PC-3 (cell line): ENCODE measurements at regions not wholly inside any gene's neighbourhood (a gene's known extent, or its start where the extent isn't known, plus 50 kb on each side); places are given as distances from the start of the nearest gene placed in this dataset.
A peak's percentile ranks its signal among the peaks of the same experiment; 100 is the strongest.

Experiments used
- ATAC-seq: fragments of 200-7000 bp; cut with Tn5 transposase; 2 replicates; pipeline ENCODE4 v1.9.1; 2020; ENCODE audit warnings: mild to moderate bottlenecking, moderate library complexity
- BruUV-seq: library from RNA; stranded (reverse); fragments of 400-500 nt; replicated peaks from 2 replicates; lab custom pipeline; 2021; lab: Mats Ljungman, UMichigan
- CTCF ChIA-PET: fragments of 300-600 bp; sonication (Branson Sonifier 250); formaldehyde crosslinking; loops from one replicate; lab custom pipeline; 2022; ENCODE audit warnings: antibody characterized with exemption; lab: Charles Lee
- POLR2A ChIA-PET: fragments of 300-600 bp; sonication (Branson Sonifier 250); formaldehyde crosslinking; loops from one replicate; lab custom pipeline; 2022; ENCODE audit warnings: antibody characterized with exemption; ENCODE audit not compliant: unreplicated experiment; lab: Charles Lee
- DNase-seq: peaks from one replicate; pipeline ENCODE4 v3.0.0-alpha.2; 2015
- H2AFZ ChIP-seq: fragments of 300-600 bp; sonication (generic); 2 replicates; pipeline ENCODE4 v1.6.0; 2016; ENCODE audit warnings: antibody characterized with exemption, low read length
- H3F3A ChIP-seq: fragments of 300-600 bp; sonication (generic); one replicate; pipeline ENCODE4 v1.6.0; 2017; ENCODE audit warnings: antibody characterized with exemption, low read length, control low read depth, mild to moderate bottlenecking; ENCODE audit not compliant: unreplicated experiment
- H3K27ac ChIP-seq: fragments of 300-600 bp; sonication (generic); 2 replicates; pipeline ENCODE4 v1.5.1; 2016; ENCODE audit warnings: mild to moderate bottlenecking, low read length
- H3K27me3 ChIP-seq: fragments of 300-600 bp; sonication (generic); 2 replicates; pipeline ENCODE4 v1.6.1; 2016; ENCODE audit warnings: low read length, mixed read lengths
- H3K36me3 ChIP-seq: fragments of 300-600 bp; sonication (generic); 2 replicates; pipeline ENCODE4 v1.6.1; 2016; ENCODE audit warnings: low read depth, mixed run types, low read length, mixed read lengths
- H3K4me1 ChIP-seq: fragments of 300-600 bp; sonication (generic); 2 replicates; pipeline ENCODE4 v1.5.1; 2016; ENCODE audit warnings: low read length; ENCODE audit not compliant: insufficient read depth
- H3K4me2 ChIP-seq: fragments of 300-600 bp; sonication (generic); 2 replicates; pipeline ENCODE4 v1.6.0; 2016; ENCODE audit warnings: low read length
- H3K4me3 ChIP-seq: fragments of 300-600 bp; sonication (generic); 2 replicates; pipeline ENCODE4 v1.5.1; 2016; ENCODE audit warnings: mild to moderate bottlenecking, low read length, mixed read lengths
- H3K79me2 ChIP-seq: fragments of 300-600 bp; sonication (generic); 2 replicates; pipeline ENCODE4 v1.6.1; 2017; ENCODE audit warnings: low read length, mixed read lengths
- H3K9ac ChIP-seq: fragments of 300-600 bp; sonication (generic); 2 replicates; pipeline ENCODE4 v1.6.0; 2016; ENCODE audit warnings: mild to moderate bottlenecking, low read length
- H3K9me2 ChIP-seq: fragments of 300-600 bp; sonication (generic); replicated peaks from 2 replicates; pipeline ENCODE4 v1.6.1; 2016; ENCODE audit warnings: mixed run types, low read length, mixed read lengths
- H3K9me3 ChIP-seq: fragments of 300-600 bp; sonication (generic); 2 replicates; pipeline ENCODE4 v1.6.1; 2016; ENCODE audit warnings: low read length, mixed read lengths
- H4K20me1 ChIP-seq: fragments of 300-600 bp; sonication (generic); 2 replicates; pipeline ENCODE4 v1.6.1; 2016; ENCODE audit warnings: low read length, mixed read lengths
- EZH2 ChIP-seq: fragments of 300-600 bp; sonication (generic); IDR thresholded peaks from one replicate; pipeline ENCODE4 v1.6.1; 2017; ENCODE audit warnings: antibody characterized with exemption, mild to moderate bottlenecking, low read length; ENCODE audit not compliant: unreplicated experiment
- EZH2phosphoT487 ChIP-seq: fragments of 300-600 bp; sonication (generic); IDR thresholded peaks from 2 replicates; pipeline ENCODE4 v1.6.1; 2018; ENCODE audit warnings: mild to moderate bottlenecking, antibody characterized with exemption, low read length, borderline replicate concordance
- intact Hi-C: fragments of 100-400 bp; cut with micrococcal nuclease; formaldehyde crosslinking; loops from 2 replicates; pipeline ENCODE4 v1.9.0; 2023
- TF ChIP-seq, protein P1 (sequence below): fragments of 300-600 bp; sonication (generic); conservative IDR thresholded peaks from 2 replicates; pipeline ENCODE4 v1.5.1; 2017; ENCODE audit warnings: antibody characterized with exemption, low read depth, mild to moderate bottlenecking, low read length

DNA sequence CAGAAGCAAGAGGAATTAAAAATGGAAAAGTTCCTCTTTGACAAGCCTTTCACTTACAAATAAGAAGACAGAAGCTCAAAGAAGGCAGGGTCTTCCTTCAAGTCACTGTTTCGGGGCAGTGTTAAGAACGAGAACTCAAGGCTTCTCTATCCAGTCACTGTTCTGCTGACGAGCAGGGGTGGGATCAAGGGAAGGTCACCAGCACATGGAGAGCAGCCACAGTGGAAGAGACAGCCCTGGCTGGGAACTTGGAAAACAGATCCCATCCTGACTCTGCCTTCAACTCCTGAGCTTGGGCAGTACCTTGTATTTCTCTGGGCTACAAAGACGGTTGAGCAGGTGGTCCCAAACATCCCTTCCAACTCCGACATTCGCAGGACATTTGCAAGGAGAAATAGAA lies 111.5 kb upstream of the LPP start:
- DNase-seq (no peak), ATAC-seq (no peak)
- ChIA-PET POLR2A (interaction anchor here (0.7 kb wide), 1 partner anchor 84 kb away, joined by 3 read pairs; no protein-coding TSS in a partner anchor), CTCF (no interaction called here)
- Histone ChIP-seq H3K4me1 (peaks cover 27% of the 10 kb centered on the region), H3F3A (no peaks in the 10 kb centered on the region), H3K9ac (no peak overlapping the region), H3K27me3 (no peaks in the 10 kb centered on the region), H3K9me3 (no peaks in the 10 kb centered on the region), H3K36me3 (no peaks in the 10 kb centered on the region), H3K4me2 (no peak overlapping the region), H3K9me2 (no peaks in the 10 kb centered on the region), H3K79me2 (no peaks in the 10 kb centered on the region), H3K4me3 (no peak overlapping the region), H3K27ac (no peak overlapping the region), H2AFZ (no peak overlapping the region), H4K20me1 (no peaks in the 10 kb centered on the region)
- TF ChIP-seq EZH2 (no peak), EZH2phosphoT487 (no peak)
- TF ChIP-seq, protein P1, sequence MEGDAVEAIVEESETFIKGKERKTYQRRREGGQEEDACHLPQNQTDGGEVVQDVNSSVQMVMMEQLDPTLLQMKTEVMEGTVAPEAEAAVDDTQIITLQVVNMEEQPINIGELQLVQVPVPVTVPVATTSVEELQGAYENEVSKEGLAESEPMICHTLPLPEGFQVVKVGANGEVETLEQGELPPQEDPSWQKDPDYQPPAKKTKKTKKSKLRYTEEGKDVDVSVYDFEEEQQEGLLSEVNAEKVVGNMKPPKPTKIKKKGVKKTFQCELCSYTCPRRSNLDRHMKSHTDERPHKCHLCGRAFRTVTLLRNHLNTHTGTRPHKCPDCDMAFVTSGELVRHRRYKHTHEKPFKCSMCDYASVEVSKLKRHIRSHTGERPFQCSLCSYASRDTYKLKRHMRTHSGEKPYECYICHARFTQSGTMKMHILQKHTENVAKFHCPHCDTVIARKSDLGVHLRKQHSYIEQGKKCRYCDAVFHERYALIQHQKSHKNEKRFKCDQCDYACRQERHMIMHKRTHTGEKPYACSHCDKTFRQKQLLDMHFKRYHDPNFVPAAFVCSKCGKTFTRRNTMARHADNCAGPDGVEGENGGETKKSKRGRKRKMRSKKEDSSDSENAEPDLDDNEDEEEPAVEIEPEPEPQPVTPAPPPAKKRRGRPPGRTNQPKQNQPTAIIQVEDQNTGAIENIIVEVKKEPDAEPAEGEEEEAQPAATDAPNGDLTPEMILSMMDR: no peak
- no TSS peak for BruUV-seq
- intact Hi-C loops: no loop called here

DNA sequence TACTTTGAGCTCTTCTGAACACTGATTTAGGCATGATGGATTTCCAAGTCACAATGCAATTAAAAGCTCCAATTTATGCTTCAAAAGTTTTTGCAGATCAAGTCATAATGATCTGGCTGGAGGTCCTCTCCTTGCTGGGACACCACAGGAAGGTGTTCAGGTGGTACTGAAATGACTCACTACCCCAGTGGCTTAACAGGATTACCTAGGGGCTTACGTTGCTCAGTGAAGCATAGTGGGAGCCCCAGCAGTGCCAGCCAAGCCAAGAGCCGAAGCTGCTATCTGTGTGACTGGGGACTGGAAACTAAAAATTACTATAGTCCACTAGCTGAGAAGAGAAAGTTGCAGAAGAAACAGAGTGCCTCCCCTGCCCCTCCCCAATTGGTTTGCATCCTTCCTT lies 110.1 kb upstream of the LPP start:
- Histone ChIP-seq H3K27ac (no peak overlapping the region), H3K9me2 (no peaks in the 10 kb centered on the region), H3K27me3 (no peaks in the 10 kb centered on the region), H3K36me3 (no peaks in the 10 kb centered on the region), H3K79me2 (no peaks in the 10 kb centered on the region), H2AFZ (no peak overlapping the region), H3K9ac (no peak overlapping the region), H3K9me3 (no peaks in the 10 kb centered on the region), H3F3A (no peaks in the 10 kb centered on the region), H3K4me3 (no peak overlapping the region), H3K4me1 (peaks cover 22% of the 10 kb centered on the region), H3K4me2 (no peak overlapping the region), H4K20me1 (no peaks in the 10 kb centered on the region)
- DNase-seq: no peak
- ChIA-PET CTCF (no interaction called here), POLR2A (no interaction called here)
- intact Hi-C loops: no loop called here
- no TSS peak for BruUV-seq
- no peak for ATAC-seq
- no peak for TF ChIP-seq EZH2
- TF ChIP-seq, protein P1: no peak
- TF ChIP-seq EZH2phosphoT487: no peak

DNA sequence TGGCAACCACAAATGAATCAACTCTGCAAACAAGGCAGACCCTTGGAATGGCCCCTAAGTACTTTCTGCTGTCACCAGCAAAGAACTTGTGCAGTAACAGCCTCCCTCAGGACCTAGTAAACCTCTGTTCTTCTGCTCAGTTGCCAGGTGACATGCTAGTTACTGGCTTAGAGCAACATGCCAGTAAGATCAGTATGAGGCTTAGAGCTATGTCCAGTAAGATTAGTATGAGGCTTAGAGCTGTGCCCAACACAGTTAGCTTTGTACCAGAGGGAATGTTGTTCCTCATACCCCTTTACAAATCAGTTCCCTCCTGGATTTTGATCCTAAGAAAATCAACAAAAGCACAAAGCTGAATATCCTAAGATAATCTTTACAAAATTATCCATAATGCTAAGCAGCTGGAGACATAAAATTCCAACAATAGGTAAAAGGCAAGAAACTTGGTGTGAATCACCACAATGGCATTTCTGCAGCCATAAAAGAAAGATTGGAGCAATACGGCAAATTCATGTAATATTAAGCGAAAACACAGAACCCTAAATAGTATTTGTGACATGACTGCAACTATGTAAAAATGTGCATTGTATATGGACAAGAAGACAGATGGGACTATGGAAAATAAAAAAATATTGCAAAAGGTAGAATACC lies 107.3 kb upstream of the LPP start:
- TF ChIP-seq EZH2phosphoT487 (no peak), EZH2 (no peak)
- TF ChIP-seq, protein P1: no peak
- H3F3A ChIP-seq: no peaks in the 10 kb centered on the region
- H3K79me2 ChIP-seq: no peaks in the 10 kb centered on the region
- H3K27ac ChIP-seq: peak overlapping the region; percentile 61
- H3K4me3 ChIP-seq: peak overlapping the region; percentile 1; the same call in 1 of the 2 replicates
- no TSS peak for BruUV-seq
- intact Hi-C loops: loop anchor here (2.0 kb wide), 1 partner anchor 226 kb away; no protein-coding TSS in a partner anchor
- POLR2A ChIA-PET: interaction anchor here (0.6 to 0.7 kb wide), 2 partner anchors 48 to 106 kb away, joined by 4 read pairs; no protein-coding TSS in a partner anchor
- no peaks in the 10 kb centered on the region for H3K36me3 ChIP-seq
- H3K9ac ChIP-seq: no peak overlapping the region
- peak; percentile 74 for DNase-seq
- peak; percentile 81 for ATAC-seq
- H2AFZ ChIP-seq: no peak overlapping the region
- peak overlapping the region; percentile 74 for H3K4me2 ChIP-seq
- no peaks in the 10 kb centered on the region for H4K20me1 ChIP-seq
- CTCF ChIA-PET: interaction anchor here (0.5 kb wide), 1 partner anchor 105 kb away, joined by 3 read pairs; no protein-coding TSS in a partner anchor
- H3K9me3 ChIP-seq: no peaks in the 10 kb centered on the region
- H3K4me1 ChIP-seq: peaks cover 28% of the 10 kb centered on the region
- H3K27me3 ChIP-seq: no peaks in the 10 kb centered on the region
- H3K9me2 ChIP-seq: no peaks in the 10 kb centered on the region
